GM12878 (cell line): ENCODE measurements at regions not wholly inside any gene's neighbourhood (a gene's known extent, or its start where the extent isn't known, plus 50 kb on each side); places are given as distances from the start of the nearest gene placed in this dataset.

Experiments used
- ATAC-seq: fragments of 200-7000 bp; cut with Tn5 transposase; 3 replicates; pipeline ENCODE4 v1.9.1; 2020; ENCODE audit warnings: mild to moderate bottlenecking, moderate library complexity
- BruUV-seq: library from RNA; stranded (reverse); fragments of 400-500 nt; replicated peaks from 2 replicates; lab custom pipeline; 2021; lab: Mats Ljungman, UMichigan
- CTCF ChIA-PET: fragments of 300-600 bp; sonication (Branson Sonifier 250); formaldehyde crosslinking; extraction: SDS; loops from one replicate; lab custom pipeline; 2021; ENCODE audit warnings: inconsistent platforms; lab: Yijun Ruan, JAX
- POLR2A ChIA-PET: fragments of 350-600 bp; formaldehyde crosslinking; extraction: SDS; loops from one replicate; lab custom pipeline; 2021; ENCODE audit warnings: inconsistent platforms; lab: Charles Lee
- RAD21 ChIA-PET: fragments of 300-600 bp; sonication (Branson Sonifier 250); formaldehyde crosslinking; loops from one replicate; lab custom pipeline; 2023; ENCODE audit warnings: antibody characterized with exemption; ENCODE audit not compliant: unreplicated experiment; lab: Charles Lee
- SMC1A ChIA-PET: fragments of 300-600 bp; sonication (Branson Sonifier 250); formaldehyde crosslinking; loops from one replicate; lab custom pipeline; 2023; ENCODE audit not compliant: unreplicated experiment, uncharacterized antibody; lab: Charles Lee
- DNase-seq: peaks from one replicate; pipeline ENCODE4 v3.0.0-alpha.2; 2011; ENCODE audit warnings: low read depth, low spot score
- FAIRE-seq: peaks from 3 replicates; lab custom pipeline; 2011; peaks lifted over from hg19 to GRCh38; lab: Jason Lieb, UNC
- H2AFZ ChIP-seq: 2 replicates; pipeline ENCODE4 v1.6.0; 2011; ENCODE audit warnings: low read depth, low read length, control low read depth; ENCODE audit not compliant: control insufficient read depth
- H3K27ac ChIP-seq: 2 replicates; pipeline ENCODE4 v1.5.1; 2011; ENCODE audit warnings: control low read depth; ENCODE audit not compliant: control insufficient read depth, insufficient read depth
- H3K27me3 ChIP-seq, 2 experiments: replicated peaks in 1 of 2; 2 replicates each; pipeline versions ENCODE4 v1.6.0 to v1.6.1; 2011; ENCODE audit warnings: low read length in 1 of 2; ENCODE audit not compliant: control insufficient read depth in 2 of 2, insufficient read depth in 2 of 2
- H3K36me3 ChIP-seq, 2 experiments: 2 replicates each; pipeline ENCODE4 v1.5.1; 2011; ENCODE audit warnings: low read length in 1 of 2; ENCODE audit not compliant: control insufficient read depth in 2 of 2, insufficient read depth in 2 of 2
- H3K4me1 ChIP-seq: 2 replicates; pipeline ENCODE4 v1.6.1; 2011; ENCODE audit warnings: mild to moderate bottlenecking, low read length, moderate library complexity, mixed read lengths; ENCODE audit not compliant: control insufficient read depth, insufficient read depth
- H3K4me2 ChIP-seq: 2 replicates; pipeline ENCODE4 v1.6.0; 2011; ENCODE audit warnings: control low read depth; ENCODE audit not compliant: control insufficient read depth, insufficient read depth
- H3K4me3 ChIP-seq: fragments of 200-600 bp; sonication (generic); 2 replicates; pipeline ENCODE4 v1.5.1; 2016
- H3K79me2 ChIP-seq: 2 replicates; pipeline ENCODE4 v1.6.0; 2011; ENCODE audit warnings: low read length; ENCODE audit not compliant: control insufficient read depth, insufficient read depth
- H3K9ac ChIP-seq: 2 replicates; pipeline ENCODE4 v1.8.0; 2011; ENCODE audit warnings: low read length, control low read depth, mixed read lengths; ENCODE audit not compliant: control insufficient read depth, insufficient read depth
- H3K9me3 ChIP-seq: replicated peaks from 3 replicates; pipeline ENCODE4 v1.5.1; 2011; ENCODE audit warnings: mild to moderate bottlenecking, low read length; ENCODE audit not compliant: control insufficient read depth, insufficient read depth
- H4K20me1 ChIP-seq: 2 replicates; pipeline ENCODE4 v1.6.0; 2011; ENCODE audit not compliant: control insufficient read depth, insufficient read depth
- CEBPZ ChIP-seq: fragments of 150-350 bp; IDR thresholded peaks from 2 replicates; pipeline ENCODE4 v1.6.1; 2016; ENCODE audit warnings: low read depth, low read length
- RELA ChIP-seq: fragments of 450-650 bp; IDR thresholded peaks from 2 replicates; pipeline ENCODE4 v1.8.0; 2014; ENCODE audit warnings: borderline replicate concordance; ENCODE audit not compliant: partially characterized antibody
- STAT1 ChIP-seq: fragments of 450-650 bp; conservative IDR thresholded peaks from 2 replicates; pipeline ENCODE4 v1.6.1; 2014; ENCODE audit warnings: antibody characterized with exemption, mild to moderate bottlenecking
- WGBS: methylation state at CpG from one replicate; pipeline ENCODE4 v1.1.6; 2016; ENCODE audit warnings: low lambda C conversion rate; ENCODE audit not compliant: insufficient replicate concordance, insufficient coverage; ENCODE audit errors: missing lambda C conversion rate; 5-methylcytosine and 5-hydroxymethylcytosine counted together
- in situ Hi-C: fragments of 300-500 bp; cut with MboI; formaldehyde crosslinking; loops from 9 replicates; pipeline ENCODE4 v1.14.3; 2018; ENCODE audit warnings: mixed read lengths
- intact Hi-C: fragments of 100-400 bp; cut with micrococcal nuclease; formaldehyde crosslinking; loops from one replicate; pipeline ENCODE4 v1.14.2; 2022; ENCODE audit not compliant: unreplicated experiment
- TF ChIP-seq, protein P1 (sequence below): fragments of 450-650 bp; IDR thresholded peaks from 2 replicates; pipeline ENCODE4 v1.6.1; 2017; ENCODE audit warnings: low read depth, mild to moderate bottlenecking, moderate library complexity
- TF ChIP-seq, protein P2 (sequence below): fragments of 450-650 bp; IDR thresholded peaks from 2 replicates; pipeline ENCODE4 v1.6.1; 2017; ENCODE audit warnings: mild to moderate bottlenecking, low read depth, inconsistent platforms; ENCODE audit not compliant: poor library complexity, severe bottlenecking

DNA sequence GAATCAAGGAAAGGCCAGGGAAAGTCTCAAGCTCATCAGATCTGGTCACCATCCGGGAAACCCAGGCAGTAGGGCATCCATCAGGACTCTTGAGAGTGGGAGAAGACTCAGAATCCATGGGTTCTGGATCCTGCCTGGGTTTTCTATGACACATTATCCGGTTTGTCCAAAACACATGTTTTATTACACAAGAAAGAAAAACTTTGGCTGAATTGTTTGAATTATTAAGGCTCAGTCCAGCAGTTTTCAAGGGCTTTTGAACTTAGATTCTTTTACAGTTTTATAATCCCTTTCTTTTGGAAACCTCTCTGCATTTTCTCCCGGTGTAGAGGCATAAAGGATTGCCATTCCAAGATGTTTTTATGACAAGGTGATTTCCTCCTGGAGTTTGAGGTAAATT, 528.5 kb upstream of the MGMT start:
- no peaks in the 10 kb centered on the region for H3K4me1 ChIP-seq
- ATAC-seq (no peak), FAIRE-seq (no peak), DNase-seq (no peak)
- ChIA-PET CTCF (no interaction called here), RAD21 (no interaction called here), POLR2A (no interaction called here), SMC1A (no interaction called here)
- H3K9me3 ChIP-seq, result no peaks in the 10 kb centered on the region
- no peaks in the 10 kb centered on the region for H4K20me1 ChIP-seq
- no peak overlapping the region for H3K9ac ChIP-seq
- in situ Hi-C loops (no loop called here), intact Hi-C loops (no loop called here)
- no TSS peak for BruUV-seq
- no peak overlapping the region for H3K4me3 ChIP-seq
- no peaks in the 10 kb centered on the region for H3K27me3 ChIP-seq
- TF ChIP-seq, protein P1, sequence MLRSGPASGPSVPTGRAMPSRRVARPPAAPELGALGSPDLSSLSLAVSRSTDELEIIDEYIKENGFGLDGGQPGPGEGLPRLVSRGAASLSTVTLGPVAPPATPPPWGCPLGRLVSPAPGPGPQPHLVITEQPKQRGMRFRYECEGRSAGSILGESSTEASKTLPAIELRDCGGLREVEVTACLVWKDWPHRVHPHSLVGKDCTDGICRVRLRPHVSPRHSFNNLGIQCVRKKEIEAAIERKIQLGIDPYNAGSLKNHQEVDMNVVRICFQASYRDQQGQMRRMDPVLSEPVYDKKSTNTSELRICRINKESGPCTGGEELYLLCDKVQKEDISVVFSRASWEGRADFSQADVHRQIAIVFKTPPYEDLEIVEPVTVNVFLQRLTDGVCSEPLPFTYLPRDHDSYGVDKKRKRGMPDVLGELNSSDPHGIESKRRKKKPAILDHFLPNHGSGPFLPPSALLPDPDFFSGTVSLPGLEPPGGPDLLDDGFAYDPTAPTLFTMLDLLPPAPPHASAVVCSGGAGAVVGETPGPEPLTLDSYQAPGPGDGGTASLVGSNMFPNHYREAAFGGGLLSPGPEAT, result no peak
- TF ChIP-seq RELA, result no peak
- TF ChIP-seq STAT1, result no peak
- TF ChIP-seq CEBPZ, result no peak
- TF ChIP-seq, protein P2, sequence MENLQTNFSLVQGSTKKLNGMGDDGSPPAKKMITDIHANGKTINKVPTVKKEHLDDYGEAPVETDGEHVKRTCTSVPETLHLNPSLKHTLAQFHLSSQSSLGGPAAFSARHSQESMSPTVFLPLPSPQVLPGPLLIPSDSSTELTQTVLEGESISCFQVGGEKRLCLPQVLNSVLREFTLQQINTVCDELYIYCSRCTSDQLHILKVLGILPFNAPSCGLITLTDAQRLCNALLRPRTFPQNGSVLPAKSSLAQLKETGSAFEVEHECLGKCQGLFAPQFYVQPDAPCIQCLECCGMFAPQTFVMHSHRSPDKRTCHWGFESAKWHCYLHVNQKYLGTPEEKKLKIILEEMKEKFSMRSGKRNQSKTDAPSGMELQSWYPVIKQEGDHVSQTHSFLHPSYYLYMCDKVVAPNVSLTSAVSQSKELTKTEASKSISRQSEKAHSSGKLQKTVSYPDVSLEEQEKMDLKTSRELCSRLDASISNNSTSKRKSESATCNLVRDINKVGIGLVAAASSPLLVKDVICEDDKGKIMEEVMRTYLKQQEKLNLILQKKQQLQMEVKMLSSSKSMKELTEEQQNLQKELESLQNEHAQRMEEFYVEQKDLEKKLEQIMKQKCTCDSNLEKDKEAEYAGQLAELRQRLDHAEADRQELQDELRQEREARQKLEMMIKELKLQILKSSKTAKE, result no peak
- no peaks in the 10 kb centered on the region for H3K79me2 ChIP-seq
- no peak overlapping the region for H2AFZ ChIP-seq
- no peak overlapping the region for H3K4me2 ChIP-seq
- no peak overlapping the region for H3K27ac ChIP-seq
- 0% methylated on average over 3 of the region's 3 CpGs for WGBS
- no peaks in the 10 kb centered on the region for H3K36me3 ChIP-seq
